ENCODE measurements at regions not wholly inside any gene's neighbourhood (a gene's known extent, or its start where the extent isn't known, plus 50 kb on each side); places are given as distances from the start of the nearest gene placed in this dataset.

GRCh38 chr1:55943012-55943411, 636.4 kb downstream of the PLPP3 start:
- TF ChIP-seq EZH2 (IDR thresholded peaks at IDR 0.05) (no peak), POLR2AphosphoS5 (IDR thresholded peaks at IDR 0.05; ENCODE audit: borderline replicate concordance, low read depth, low read length) (no peak), FOXP2 (optimal IDR thresholded peaks at IDR 0.05; ENCODE audit: control extremely low read depth, extremely low read length, insufficient read depth) (no peak)
